ENCODE measurements at regions not wholly inside any gene's neighbourhood (a gene's known extent, or its start where the extent isn't known, plus 50 kb on each side); places are given as distances from the start of the nearest gene placed in this dataset.

DNA sequence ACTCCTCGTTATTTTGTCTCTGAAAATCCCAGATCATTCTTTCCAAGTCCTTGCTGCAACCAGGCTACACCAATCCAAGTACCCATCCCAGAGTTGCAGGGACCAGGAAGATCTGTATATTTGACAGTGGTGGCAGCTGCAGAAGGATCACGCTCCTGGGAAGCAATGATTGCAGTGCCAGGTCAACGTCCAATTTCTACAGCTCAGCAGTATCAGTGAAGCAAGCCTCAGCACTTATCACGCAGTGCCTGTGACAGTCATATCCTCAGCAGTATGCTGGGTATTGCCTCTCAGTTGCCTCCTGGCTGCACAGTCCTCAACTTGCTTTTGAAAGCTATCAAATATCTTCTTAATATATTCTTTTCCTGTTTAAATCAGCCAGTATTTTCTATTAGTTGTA lies 66.7 kb downstream of the BARHL2 start:
- H3K27me3 Mint-ChIP-seq (ENCODE audit: low read depth in 3 of 3) = peaks cover 2 to 7% (median 5%) of the 10 kb centered on the region in 3 donors
- no peaks in the 10 kb centered on the region for H3K36me3 Mint-ChIP-seq
- no peaks in the 10 kb centered on the region for H3K4me1 Mint-ChIP-seq
- H3K9me3 Mint-ChIP-seq = no peaks in the 10 kb centered on the region
- no peak for DNase-seq
- H3K27ac Mint-ChIP-seq = no peak overlapping the region
- H3K4me3 Mint-ChIP-seq = no peak overlapping the region

DNA sequence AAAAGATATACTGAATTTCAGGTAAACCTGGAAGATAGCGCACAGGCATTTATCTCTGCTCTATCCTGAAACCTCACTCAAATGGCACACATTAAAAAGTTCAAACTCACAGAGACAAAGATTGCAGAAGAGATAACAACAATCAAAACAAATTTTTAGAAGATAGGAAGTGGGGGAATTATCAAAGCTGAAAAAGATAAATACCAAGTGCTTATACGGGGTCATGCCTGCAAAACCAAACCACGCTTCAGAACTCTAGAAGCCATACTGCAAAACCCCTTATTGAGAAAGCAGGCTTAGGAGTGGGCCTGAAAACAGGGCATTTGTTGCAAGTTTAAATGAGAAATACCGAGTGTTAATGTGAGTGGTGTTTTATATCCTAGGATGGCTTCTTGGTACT lies 76.8 kb downstream of the BARHL2 start:
- Mint-ChIP-seq H3K27ac (no peak overlapping the region), H3K27me3 (ENCODE audit: low read depth in 3 of 3) (peaks cover 0 to 7% (median 6%) of the 10 kb centered on the region in 3 donors), H3K4me1 (no peaks in the 10 kb centered on the region), H3K4me3 (no peak overlapping the region), H3K36me3 (no peaks in the 10 kb centered on the region), H3K9me3 (peaks cover 0 to 4% (median under 1%) of the 10 kb centered on the region in 6 donors)
- no peak for DNase-seq

DNA sequence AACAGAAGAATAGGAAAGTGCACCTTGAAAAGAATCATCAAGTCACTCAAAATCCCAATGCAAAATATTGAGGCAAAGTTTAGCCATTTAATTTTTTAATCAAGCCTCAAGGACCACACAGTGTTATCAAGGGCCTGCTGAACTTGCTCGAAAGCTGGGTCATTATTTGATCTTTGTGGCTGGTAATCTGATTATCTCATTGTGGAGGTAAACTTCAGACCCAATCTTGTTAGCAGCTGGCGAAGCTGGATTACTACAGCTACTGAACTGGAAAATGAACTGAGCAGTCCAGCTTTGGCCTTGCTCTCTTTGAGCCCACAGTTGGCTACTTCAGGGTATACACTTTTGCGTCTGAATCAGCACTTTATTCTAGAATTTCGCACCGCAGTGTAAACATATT lies 94.4 kb downstream of the BARHL2 start:
- Mint-ChIP-seq H3K9me3 (peaks cover 0 to 2% (median 0%) of the 10 kb centered on the region in 6 donors), H3K4me3 (no peak overlapping the region), H3K27me3 (ENCODE audit: low read depth in 3 of 3) (peaks cover 0 to 6% (median 2%) of the 10 kb centered on the region in 3 donors), H3K27ac (no peak overlapping the region), H3K36me3 (no peaks in the 10 kb centered on the region), H3K4me1 (no peaks in the 10 kb centered on the region)
- no peak for DNase-seq

DNA sequence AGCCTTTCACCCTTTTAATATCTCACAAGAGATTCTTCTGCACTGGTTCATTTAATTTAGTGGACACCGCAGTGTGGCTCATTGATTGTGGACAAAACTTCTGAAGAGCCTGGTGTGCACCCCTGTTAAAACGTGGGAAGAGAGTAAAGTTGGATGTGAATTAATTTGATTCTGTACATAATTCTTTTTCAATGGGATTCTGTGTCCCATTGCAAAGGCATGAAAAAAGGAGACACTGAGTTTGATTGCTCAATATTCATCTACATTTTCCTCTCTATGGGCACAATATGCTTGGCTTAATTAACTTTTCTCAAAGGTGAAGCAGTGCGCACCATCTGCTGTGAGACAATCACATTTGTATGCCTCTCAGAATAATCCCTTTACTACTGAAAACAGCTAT lies 95.1 kb downstream of the BARHL2 start:
- peaks cover 0 to 2% (median 0%) of the 10 kb centered on the region in 6 donors for H3K9me3 Mint-ChIP-seq

DNA sequence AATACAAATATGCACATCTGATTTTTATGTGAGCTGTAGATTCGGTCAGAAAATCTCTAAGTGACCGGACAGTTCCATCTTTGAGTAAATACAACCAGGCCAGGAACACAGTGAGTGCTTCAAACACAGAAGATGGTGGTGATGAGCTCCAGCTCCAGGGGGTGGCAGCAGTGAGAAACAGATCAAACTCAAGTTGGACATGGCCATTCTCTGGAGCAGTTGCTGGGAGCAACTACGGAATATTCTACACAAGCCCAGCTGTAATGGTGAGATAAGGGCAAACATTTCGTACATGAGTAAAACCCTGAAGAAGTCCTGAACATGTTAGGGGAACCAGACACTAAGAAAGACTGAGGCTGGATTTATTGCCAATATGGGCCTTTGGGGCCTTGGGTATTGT lies 100.7 kb downstream of the BARHL2 start:
- Mint-ChIP-seq H3K4me1 (no peaks in the 10 kb centered on the region), H3K27me3 (ENCODE audit: low read depth in 3 of 3) (peaks cover 0 to 9% (median 2%) of the 10 kb centered on the region in 3 donors), H3K9me3 (peaks cover 0 to 2% (median 0%) of the 10 kb centered on the region in 6 donors), H3K4me3 (no peak overlapping the region), H3K36me3 (no peaks in the 10 kb centered on the region), H3K27ac (no peak overlapping the region)
- DNase-seq = no peak

More for the DNA sequence above, 95.1 kb downstream of the BARHL2 start:
- DNase-seq = no peak
- Mint-ChIP-seq H3K4me1 (no peaks in the 10 kb centered on the region), H3K4me3 (no peak overlapping the region), H3K27me3 (ENCODE audit: low read depth in 3 of 3) (peaks cover 0 to 2% (median 2%) of the 10 kb centered on the region in 3 donors), H3K36me3 (no peaks in the 10 kb centered on the region), H3K27ac (no peak overlapping the region)

DNA sequence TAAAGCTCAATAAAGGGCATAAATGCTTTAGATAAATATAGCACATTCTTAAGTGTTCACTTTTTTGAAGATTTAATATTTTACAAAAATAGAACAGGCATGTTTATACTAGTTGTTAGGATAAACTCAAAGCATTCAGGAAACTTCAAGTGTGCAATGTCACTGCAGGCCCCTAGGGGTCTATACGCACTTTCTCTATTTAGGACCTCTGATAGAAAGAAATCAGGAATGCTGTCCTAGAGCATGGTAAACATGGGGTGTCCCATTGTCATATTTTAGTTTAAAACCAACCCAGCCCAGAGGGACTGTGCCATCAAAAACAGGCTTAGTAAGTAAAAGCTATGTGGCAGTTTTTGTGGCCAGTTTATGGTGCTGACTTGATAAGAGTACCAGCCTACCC lies 102.2 kb downstream of the BARHL2 start:
- Mint-ChIP-seq H3K36me3 (no peaks in the 10 kb centered on the region), H3K27me3 (ENCODE audit: low read depth in 3 of 3) (peaks cover 0 to 10% (median 2%) of the 10 kb centered on the region in 3 donors), H3K9me3 (peaks cover 0 to 3% (median 0%) of the 10 kb centered on the region in 6 donors), H3K27ac (no peak overlapping the region), H3K4me1 (no peaks in the 10 kb centered on the region), H3K4me3 (no peak overlapping the region)
- no peak for DNase-seq

DNA sequence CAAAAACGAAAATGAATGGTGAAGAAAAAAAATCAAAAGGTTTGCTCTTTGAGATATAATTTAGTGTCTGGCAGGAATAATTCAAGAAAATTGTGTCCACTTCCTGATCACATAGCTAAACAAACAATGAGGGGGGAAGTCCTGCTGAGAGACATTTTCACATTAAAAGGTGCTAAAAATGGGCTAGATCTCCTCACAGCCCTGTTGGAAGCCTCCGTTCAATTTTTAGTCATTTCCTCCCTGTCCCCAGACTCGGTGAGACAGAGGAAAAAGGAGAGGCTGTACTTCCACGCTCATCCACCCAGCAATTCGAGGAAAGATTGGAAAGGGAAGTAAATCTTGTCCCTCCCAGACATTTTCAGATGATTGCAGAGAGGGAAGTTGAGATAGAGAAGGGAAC lies 103.7 kb downstream of the BARHL2 start:
- H3K27ac Mint-ChIP-seq = no peak overlapping the region
- DNase-seq = no peak
- no peak overlapping the region for H3K4me3 Mint-ChIP-seq
- no peaks in the 10 kb centered on the region for H3K36me3 Mint-ChIP-seq
- peaks cover 0 to 12% (median 2%) of the 10 kb centered on the region in 3 donors for H3K27me3 Mint-ChIP-seq (ENCODE audit: low read depth in 3 of 3)
- peaks cover 0 to 3% (median 0%) of the 10 kb centered on the region in 6 donors for H3K9me3 Mint-ChIP-seq
- H3K4me1 Mint-ChIP-seq = no peaks in the 10 kb centered on the region

DNA sequence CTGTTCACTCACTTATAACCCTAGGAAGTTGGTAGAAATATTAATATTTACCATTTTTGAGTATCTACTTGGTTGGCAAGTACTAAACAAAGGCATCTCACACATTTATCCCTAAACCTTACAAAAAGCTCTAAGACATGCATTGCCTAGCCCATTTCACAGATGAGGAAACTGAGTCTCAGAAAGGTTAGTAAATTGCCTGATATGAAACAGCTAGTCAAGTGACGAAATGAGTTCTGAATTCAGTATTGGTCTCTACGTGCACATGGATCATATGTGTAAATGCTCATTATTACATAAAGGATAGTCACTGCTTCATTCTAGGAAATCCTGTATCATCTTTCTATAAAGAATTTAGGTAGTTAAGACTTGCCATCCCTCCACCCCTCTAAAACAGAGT lies 105.1 kb downstream of the BARHL2 start:
- peaks cover 0 to 14% (median 4%) of the 10 kb centered on the region in 3 donors for H3K27me3 Mint-ChIP-seq (ENCODE audit: low read depth in 3 of 3)
- no peaks in the 10 kb centered on the region for H3K4me1 Mint-ChIP-seq
- H3K36me3 Mint-ChIP-seq = no peaks in the 10 kb centered on the region
- H3K9me3 Mint-ChIP-seq = peaks cover 0 to 3% (median 0%) of the 10 kb centered on the region in 6 donors
- H3K4me3 Mint-ChIP-seq = no peak overlapping the region
- no peak overlapping the region for H3K27ac Mint-ChIP-seq
- DNase-seq = no peak

DNA sequence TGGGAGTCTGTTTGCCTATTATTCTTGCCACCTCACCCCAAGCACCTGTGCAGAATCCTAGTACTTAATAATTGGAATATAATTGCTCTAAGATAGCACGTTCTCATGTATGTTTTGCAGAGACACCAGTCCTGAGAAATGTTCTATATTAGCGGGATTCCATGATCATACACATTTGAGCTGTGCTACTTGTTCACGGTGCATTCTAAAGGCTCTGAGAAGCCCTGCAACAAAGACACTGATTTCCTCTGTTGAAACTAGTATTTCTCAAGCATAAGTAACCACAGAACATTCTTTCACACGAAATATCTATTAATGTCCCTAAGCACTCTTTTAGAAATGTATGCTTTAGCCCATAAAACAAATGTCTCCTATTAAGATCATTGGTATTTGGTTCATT lies 109.4 kb downstream of the BARHL2 start:
- H3K4me1 Mint-ChIP-seq = no peaks in the 10 kb centered on the region
- no peak overlapping the region for H3K4me3 Mint-ChIP-seq
- no peak overlapping the region for H3K27ac Mint-ChIP-seq
- no peaks in the 10 kb centered on the region for H3K36me3 Mint-ChIP-seq
- no peak for DNase-seq
- H3K27me3 Mint-ChIP-seq (ENCODE audit: low read depth in 3 of 3) = peaks cover 0 to 11% (median 5%) of the 10 kb centered on the region in 3 donors
- peaks cover 0 to 5% (median 0%) of the 10 kb centered on the region in 6 donors for H3K9me3 Mint-ChIP-seq

DNA sequence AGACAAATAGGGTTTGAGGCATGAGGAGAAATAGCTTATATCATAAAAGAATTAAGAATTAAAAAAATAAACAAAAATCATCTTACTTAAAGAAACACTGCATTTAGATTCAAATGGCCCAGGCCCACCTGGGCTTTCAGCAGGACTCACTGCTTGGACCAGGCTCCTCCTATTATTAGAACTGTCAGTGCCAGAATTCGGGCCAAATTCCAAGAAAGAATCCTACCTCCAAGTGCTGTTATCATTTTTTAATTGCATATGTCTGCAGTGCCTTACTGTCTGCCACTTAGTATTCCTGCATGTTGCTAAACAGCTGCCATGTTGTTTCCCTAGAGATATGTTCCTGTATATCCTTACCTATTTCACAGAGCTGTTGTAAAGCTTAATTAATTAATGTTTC lies 112.0 kb downstream of the BARHL2 start:
- H3K27me3 Mint-ChIP-seq (ENCODE audit: low read depth in 3 of 3) = peaks cover 2 to 9% (median 7%) of the 10 kb centered on the region in 3 donors
- no peaks in the 10 kb centered on the region for H3K36me3 Mint-ChIP-seq
- H3K4me3 Mint-ChIP-seq = no peak overlapping the region

DNA sequence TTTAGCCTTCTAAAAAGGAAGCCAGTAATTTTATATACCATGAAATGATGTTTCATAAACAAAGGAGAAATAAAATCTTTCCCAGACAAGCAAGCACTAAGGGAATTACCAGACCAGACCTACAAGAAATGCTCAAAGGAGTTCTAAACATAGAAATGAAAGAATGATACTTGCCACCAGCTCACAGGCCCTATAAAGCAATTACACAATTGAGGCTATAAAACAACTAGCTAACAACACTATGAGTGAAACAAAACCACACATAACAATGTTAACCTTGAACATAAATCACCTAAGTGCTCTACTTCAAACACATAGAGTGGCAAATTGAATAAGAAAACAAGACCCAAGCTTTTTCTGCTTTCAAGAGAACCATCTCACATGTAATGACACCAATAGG lies 123.8 kb downstream of the BARHL2 start:
- H3K27ac Mint-ChIP-seq = no peak overlapping the region
- H3K36me3 Mint-ChIP-seq = peaks cover 0 to 6% (median 0%) of the 10 kb centered on the region in 3 donors
- peaks cover 4 to 13% (median 4%) of the 10 kb centered on the region in 3 donors for H3K27me3 Mint-ChIP-seq (ENCODE audit: low read depth in 3 of 3)
- peaks cover 3 to 37% (median 20%) of the 10 kb centered on the region in 6 donors for H3K9me3 Mint-ChIP-seq
- H3K4me1 Mint-ChIP-seq = no peaks in the 10 kb centered on the region
- no peak for DNase-seq
- no peak overlapping the region for H3K4me3 Mint-ChIP-seq

More for the DNA sequence above, 112.0 kb downstream of the BARHL2 start:
- no peaks in the 10 kb centered on the region for H3K4me1 Mint-ChIP-seq
- no peak for DNase-seq
- H3K9me3 Mint-ChIP-seq = peaks cover 0 to 3% (median 0%) of the 10 kb centered on the region in 6 donors
- H3K27ac Mint-ChIP-seq = no peak overlapping the region

DNA sequence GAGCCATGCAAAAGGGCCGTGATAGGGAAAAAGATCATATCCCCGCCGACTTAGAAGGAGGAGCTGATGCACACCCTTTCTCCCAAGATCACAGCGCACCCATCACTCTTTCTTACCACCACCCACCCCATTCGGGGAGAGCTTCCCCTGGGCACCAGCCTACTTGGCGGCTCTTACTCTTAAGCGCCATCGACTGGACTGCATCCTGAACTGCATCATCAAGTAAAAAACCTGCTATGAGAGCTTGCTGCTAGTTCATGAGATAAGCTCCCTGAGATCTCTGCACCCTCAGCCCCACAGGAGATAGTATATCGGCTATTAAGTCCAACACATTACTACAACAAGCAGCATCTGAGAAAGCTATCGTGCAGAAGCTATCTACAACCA lies 125.1 kb downstream of the BARHL2 start:
- Mint-ChIP-seq H3K4me3 (no peak overlapping the region), H3K27ac (no peak overlapping the region), H3K36me3 (peaks cover 0 to 6% (median 0%) of the 10 kb centered on the region in 3 donors), H3K27me3 (ENCODE audit: low read depth in 3 of 3) (peaks cover 0 to 9% (median 4%) of the 10 kb centered on the region in 3 donors), H3K4me1 (no peaks in the 10 kb centered on the region), H3K9me3 (peaks cover 3 to 32% (median 15%) of the 10 kb centered on the region in 6 donors)
- no peak for DNase-seq

DNA sequence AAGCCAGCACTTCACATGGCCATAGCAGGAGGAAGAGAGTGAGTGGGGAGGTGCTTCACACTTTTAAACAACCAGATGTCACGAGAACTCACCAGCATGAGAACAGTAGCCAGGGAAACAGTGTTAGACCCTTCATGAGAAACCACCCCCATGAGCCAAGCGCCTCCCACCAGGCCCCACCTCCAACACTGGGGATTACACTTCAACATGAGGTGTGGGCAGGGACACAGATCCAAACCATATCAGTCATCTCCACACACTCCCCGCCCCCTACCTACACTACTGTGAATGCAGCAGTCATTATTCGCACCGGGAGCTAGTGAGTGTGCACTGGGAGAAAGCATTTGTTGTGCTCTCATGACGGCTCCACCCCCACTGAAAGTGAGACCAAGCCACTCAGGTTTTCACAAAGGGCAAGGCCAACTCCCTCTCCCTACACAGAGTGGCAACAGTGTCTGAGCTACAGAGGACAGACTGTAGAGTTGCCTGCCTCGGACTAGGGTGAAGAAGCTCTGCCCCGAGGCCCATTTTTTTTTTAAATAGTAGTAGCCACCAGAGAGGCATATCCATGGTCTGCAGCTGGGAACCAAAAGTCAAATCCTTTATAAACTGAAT lies 125.6 kb downstream of the BARHL2 start:
- Mint-ChIP-seq H3K36me3 (peaks cover 0 to 6% (median 0%) of the 10 kb centered on the region in 3 donors), H3K27me3 (ENCODE audit: low read depth in 3 of 3) (peaks cover 0 to 9% (median 4%) of the 10 kb centered on the region in 3 donors), H3K4me3 (no peak overlapping the region), H3K4me1 (no peaks in the 10 kb centered on the region), H3K9me3 (peaks cover 3 to 30% (median 12%) of the 10 kb centered on the region in 6 donors), H3K27ac (no peak overlapping the region)
- DNase-seq = no peak

DNA sequence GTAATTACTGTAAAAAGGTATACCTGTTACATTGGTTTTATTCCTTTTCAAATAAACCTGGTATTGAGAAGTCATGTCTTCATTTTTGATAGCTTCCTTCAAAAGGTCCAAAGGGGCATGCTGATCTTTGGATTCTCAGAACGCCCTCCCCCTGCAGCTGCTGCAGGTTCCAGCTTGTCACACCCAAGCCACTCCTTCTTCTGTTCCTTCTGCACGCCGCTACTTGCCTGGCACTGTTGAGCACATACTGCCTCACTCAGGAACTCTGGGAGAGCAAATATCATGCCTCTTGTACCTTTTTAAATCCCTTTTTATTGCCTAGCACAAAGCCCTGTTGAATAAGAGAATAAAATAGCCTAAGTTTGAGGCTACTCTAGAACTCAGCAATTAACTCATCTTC lies 136.9 kb downstream of the BARHL2 start:
- Mint-ChIP-seq H3K4me3 (no peak overlapping the region), H3K36me3 (no peaks in the 10 kb centered on the region), H3K27ac (no peak overlapping the region), H3K9me3 (no peaks in the 10 kb centered on the region), H3K4me1 (no peaks in the 10 kb centered on the region), H3K27me3 (ENCODE audit: low read depth in 3 of 3) (peaks cover 4 to 7% (median 5%) of the 10 kb centered on the region in 3 donors)
- DNase-seq = no peak
